ENCODE measurements at regions not wholly inside any gene's neighbourhood (a gene's known extent, or its start where the extent isn't known, plus 50 kb on each side); places are given as distances from the start of the nearest gene placed in this dataset.
"Not testable (repeated sequence)": the region's sequence is repeated elsewhere in the genome, so short reads cannot be mapped to it uniquely, and the experiment has no call there.

GRCh38 chr10:78605800-78606350 is 462.9 kb upstream of the ZMIZ1 start:
- Histone ChIP-seq H3K4me2 (ENCODE audit: extremely low read depth, insufficient read depth, low read length) (no peak overlapping the region), H3K36me3 (ENCODE audit: control insufficient read depth, insufficient read depth, low read length) (no peaks in the 10 kb centered on the region), H3K79me2 (ENCODE audit: control insufficient read depth, insufficient read depth, low read length) (no peaks in the 10 kb centered on the region), H3K9ac (ENCODE audit: insufficient read depth, low read length) (no peak overlapping the region), H4K20me1 (ENCODE audit: control insufficient read depth, extremely low read depth, insufficient read depth, low read length) (no peaks in the 10 kb centered on the region), H3K27ac (ENCODE audit: insufficient read depth, low read length) (no peak overlapping the region), H2AFZ (ENCODE audit: low read length) (no peak overlapping the region), H3K4me3 (replicated peaks in 1 of 4; ENCODE audit: control extremely low read depth in 1 of 4, insufficient read depth in 1 of 4, low read depth in 3 of 4, low read length in 4 of 4) (no peak overlapping the region), H3K4me1 (ENCODE audit: control insufficient read depth, extremely low read depth, insufficient read depth, low read length) (no peaks in the 10 kb centered on the region), H3K27me3 (ENCODE audit: control insufficient read depth, insufficient read depth, low read length) (no peaks in the 10 kb centered on the region), H3K9me3 (ENCODE audit: control insufficient read depth, insufficient read depth, low read depth, low read length) (no peaks in the 10 kb centered on the region)
- DNase-seq (ENCODE audit: low read depth in 2 of 2): peak in 1 of 2 donors; percentile 22
- no peak for TF ChIP-seq CTCF (conservative IDR thresholded peaks at IDR 0.05 in 1 of 2, IDR thresholded peaks at IDR 0.05 in 1 of 2; ENCODE audit: low read depth in 1 of 2, low read length in 2 of 2)
- no peak for TF ChIP-seq EZH2 (IDR thresholded peaks at IDR 0.05; ENCODE audit: low read length, missing control alignments)

DNA sequence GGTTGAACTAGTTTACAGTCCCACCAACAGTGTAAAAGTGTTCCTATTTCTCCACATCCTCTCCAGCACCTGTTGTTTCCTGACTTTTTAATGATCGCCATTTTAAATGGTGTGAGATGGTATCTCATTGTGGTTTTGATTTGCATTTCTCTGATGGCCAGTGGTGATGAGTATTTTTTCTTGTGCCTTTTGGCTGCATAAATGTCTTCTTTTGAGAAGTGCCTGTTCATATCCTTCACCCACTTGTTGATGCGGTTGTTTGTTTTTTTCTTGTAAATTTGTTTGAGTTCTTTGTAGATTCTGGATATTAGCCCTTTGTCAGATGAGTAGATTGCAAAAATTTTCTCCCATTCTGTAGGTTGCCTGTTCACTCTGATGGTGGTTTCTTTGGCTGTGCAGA is 462.0 kb upstream of the ZMIZ1 start:
- H3K9me3 ChIP-seq (ENCODE audit: control insufficient read depth, insufficient read depth, low read depth, low read length); DNase-seq (ENCODE audit: low read depth in 2 of 2); H3K79me2 ChIP-seq (ENCODE audit: control insufficient read depth, insufficient read depth, low read length); H3K4me1 ChIP-seq (ENCODE audit: control insufficient read depth, extremely low read depth, insufficient read depth, low read length); H2AFZ ChIP-seq (ENCODE audit: low read length); H3K27ac ChIP-seq (ENCODE audit: insufficient read depth, low read length); H3K4me2 ChIP-seq (ENCODE audit: extremely low read depth, insufficient read depth, low read length); H3K27me3 ChIP-seq (ENCODE audit: control insufficient read depth, insufficient read depth, low read length); H3K4me3 ChIP-seq (replicated peaks in 1 of 4; ENCODE audit: control extremely low read depth in 1 of 4, insufficient read depth in 1 of 4, low read depth in 3 of 4, low read length in 4 of 4); H3K36me3 ChIP-seq (ENCODE audit: control insufficient read depth, insufficient read depth, low read length); H4K20me1 ChIP-seq (ENCODE audit: control insufficient read depth, extremely low read depth, insufficient read depth, low read length); H3K9ac ChIP-seq (ENCODE audit: insufficient read depth, low read length): not testable (repeated sequence)

DNA sequence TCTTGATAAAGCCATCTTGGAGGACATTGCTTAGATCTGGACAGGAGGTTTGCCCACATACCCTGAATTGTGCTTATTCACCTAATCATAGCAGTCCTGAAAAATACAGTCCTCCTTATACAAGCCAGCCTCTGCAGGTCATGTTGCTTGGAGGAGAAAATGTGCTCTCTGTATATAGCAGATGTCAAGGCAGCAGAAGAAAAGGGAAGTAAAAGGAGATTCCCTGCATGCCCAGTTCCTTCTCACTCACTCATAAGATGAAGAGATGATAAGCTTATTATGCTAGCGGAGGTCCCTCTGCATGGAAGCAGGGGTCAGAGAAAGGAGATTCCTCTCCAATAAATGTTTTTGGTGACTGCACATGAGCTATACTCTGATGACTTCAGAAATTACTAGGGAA is 458.8 kb upstream of the ZMIZ1 start:
- Histone ChIP-seq H3K4me2 (ENCODE audit: extremely low read depth, insufficient read depth, low read length) (no peak overlapping the region), H2AFZ (ENCODE audit: low read length) (no peak overlapping the region), H3K79me2 (ENCODE audit: control insufficient read depth, insufficient read depth, low read length) (no peaks in the 10 kb centered on the region), H3K36me3 (ENCODE audit: control insufficient read depth, insufficient read depth, low read length) (no peaks in the 10 kb centered on the region), H3K27me3 (ENCODE audit: control insufficient read depth, insufficient read depth, low read length) (peaks cover 4% of the 10 kb centered on the region), H3K4me1 (ENCODE audit: control insufficient read depth, extremely low read depth, insufficient read depth, low read length) (no peaks in the 10 kb centered on the region), H4K20me1 (ENCODE audit: control insufficient read depth, extremely low read depth, insufficient read depth, low read length) (no peaks in the 10 kb centered on the region), H3K9me3 (ENCODE audit: control insufficient read depth, insufficient read depth, low read depth, low read length) (no peaks in the 10 kb centered on the region), H3K4me3 (replicated peaks in 1 of 4; ENCODE audit: control extremely low read depth in 1 of 4, insufficient read depth in 1 of 4, low read depth in 3 of 4, low read length in 4 of 4) (no peak overlapping the region), H3K9ac (ENCODE audit: insufficient read depth, low read length) (no peak overlapping the region), H3K27ac (ENCODE audit: insufficient read depth, low read length) (no peak overlapping the region)
- TF ChIP-seq EZH2 (IDR thresholded peaks at IDR 0.05; ENCODE audit: low read length, missing control alignments) (no peak), CTCF (conservative IDR thresholded peaks at IDR 0.05 in 1 of 2, IDR thresholded peaks at IDR 0.05 in 1 of 2; ENCODE audit: low read depth in 1 of 2, low read length in 2 of 2) (no peak)
- no peak for DNase-seq (ENCODE audit: low read depth in 2 of 2)
